HepG2 (cell line): ENCODE measurements at regions not wholly inside any gene's neighbourhood (a gene's known extent, or its start where the extent isn't known, plus 50 kb on each side); places are given as distances from the start of the nearest gene placed in this dataset.

Source experiments
- CBX1 ChIP-seq: IDR thresholded peaks from one replicate; pipeline ENCODE4 v1.6.1; 2016; ENCODE audit warnings: antibody characterized with exemption, low read depth
- CENPT ChIP-seq: sonication (generic); formaldehyde crosslinking; IDR thresholded peaks from 2 replicates; pipeline ENCODE4 v1.8.0; 2022; ENCODE audit warnings: low read depth, mild to moderate bottlenecking, moderate library complexity, missing genetic modification reagents
- GFI1 ChIP-seq: sonication (generic); formaldehyde crosslinking; IDR thresholded peaks from 2 replicates; pipeline ENCODE4 v1.5.0; 2020; ENCODE audit warnings: missing genetic modification reagents, mild to moderate bottlenecking, borderline replicate concordance
- JDP2 ChIP-seq: sonication (generic); formaldehyde crosslinking; IDR thresholded peaks from 2 replicates; pipeline ENCODE4 v1.8.1; 2022; ENCODE audit warnings: missing genetic modification reagents, borderline replicate concordance
- KLF11 ChIP-seq: IDR thresholded peaks from 2 replicates; pipeline ENCODE4 v1.6.1; 2016; ENCODE audit warnings: missing compliant biosample characterization
- NFE2 ChIP-seq: sonication (generic); formaldehyde crosslinking; IDR thresholded peaks from 2 replicates; pipeline ENCODE4 v1.4.0; 2020; ENCODE audit warnings: missing genetic modification reagents
- ZFP37 ChIP-seq: sonication (generic); formaldehyde crosslinking; IDR thresholded peaks from 2 replicates; pipeline ENCODE4 v1.4.0; 2020; ENCODE audit warnings: missing genetic modification reagents, borderline replicate concordance
- ZIK1 ChIP-seq: sonication (generic); formaldehyde crosslinking; IDR thresholded peaks from 2 replicates; pipeline ENCODE4 v1.5.0; 2020; ENCODE audit warnings: mild to moderate bottlenecking, low read depth, missing genetic modification reagents, borderline replicate concordance
- ZKSCAN1 ChIP-seq: fragments of 150-350 bp; IDR thresholded peaks from 2 replicates; pipeline ENCODE4 v1.6.1; 2014; ENCODE audit warnings: low read length
- ZNF225 ChIP-seq: sonication (generic); formaldehyde crosslinking; IDR thresholded peaks from 2 replicates; pipeline ENCODE4 v1.4.0; 2020; ENCODE audit warnings: mild to moderate bottlenecking, missing genetic modification reagents
- ZNF256 ChIP-seq: sonication (generic); formaldehyde crosslinking; conservative IDR thresholded peaks from 2 replicates; pipeline ENCODE4 v1.4.0; 2020; ENCODE audit warnings: missing genetic modification reagents
- ZNF841 ChIP-seq: sonication (generic); formaldehyde crosslinking; IDR thresholded peaks from 2 replicates; pipeline ENCODE4 v1.8.1; 2023; ENCODE audit warnings: missing genetic modification reagents, borderline replicate concordance
- ZSCAN9 ChIP-seq: IDR thresholded peaks from 2 replicates; pipeline ENCODE4 v1.6.1; 2016; ENCODE audit warnings: borderline replicate concordance
- ZZZ3 ChIP-seq: sonication (generic); formaldehyde crosslinking; IDR thresholded peaks from 2 replicates; pipeline ENCODE4 v1.4.0; 2020; ENCODE audit warnings: missing genetic modification reagents, mild to moderate bottlenecking, borderline replicate concordance
- TF ChIP-seq, protein P1 (sequence below): sonication (generic); formaldehyde crosslinking; IDR thresholded peaks from 2 replicates; pipeline ENCODE4 v1.5.1; 2020; ENCODE audit warnings: mild to moderate bottlenecking, missing genetic modification reagents, borderline replicate concordance
- TF ChIP-seq, protein P2 (sequence below): IDR thresholded peaks from 2 replicates; pipeline ENCODE4 v1.6.1; 2016; ENCODE audit warnings: missing genetic modification reagents, missing compliant biosample characterization
- TF ChIP-seq, protein P3 (sequence below): IDR thresholded peaks from 2 replicates; pipeline ENCODE4 v1.6.1; 2016; ENCODE audit warnings: missing biosample characterization, missing genetic modification reagents, low read depth
- TF ChIP-seq, protein P4 (sequence below): sonication (generic); formaldehyde crosslinking; conservative IDR thresholded peaks from 2 replicates; pipeline ENCODE4 v1.5.0; 2020; ENCODE audit warnings: missing genetic modification reagents
- TF ChIP-seq, protein P5 (sequence below): sonication (generic); formaldehyde crosslinking; IDR thresholded peaks from 2 replicates; pipeline ENCODE4 v1.5.1; 2020; ENCODE audit warnings: missing genetic modification reagents, mild to moderate bottlenecking, borderline replicate concordance

DNA sequence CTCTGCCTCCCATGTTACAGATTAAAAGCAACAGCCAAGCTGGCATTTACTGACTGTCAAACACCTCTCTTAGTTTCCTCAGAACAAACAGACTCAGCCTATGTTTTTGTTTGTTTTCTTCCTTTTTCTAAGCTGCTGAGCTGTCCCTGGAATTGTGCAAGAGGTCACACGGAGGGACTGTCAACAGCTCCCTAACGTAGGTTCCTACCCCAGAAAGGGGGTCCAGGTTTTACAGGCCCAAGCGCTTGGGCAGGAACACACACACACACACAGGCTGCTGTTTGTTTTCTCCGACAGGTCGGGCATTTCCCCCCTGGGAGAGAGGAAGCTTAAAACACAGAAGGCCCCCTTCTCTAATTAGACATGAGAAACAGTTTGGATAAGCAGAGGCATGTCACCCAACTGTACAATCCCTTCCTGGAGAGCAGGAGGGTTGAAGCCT, 739.6 kb upstream of the TBX3 start (continued):
- TF ChIP-seq, protein P1, sequence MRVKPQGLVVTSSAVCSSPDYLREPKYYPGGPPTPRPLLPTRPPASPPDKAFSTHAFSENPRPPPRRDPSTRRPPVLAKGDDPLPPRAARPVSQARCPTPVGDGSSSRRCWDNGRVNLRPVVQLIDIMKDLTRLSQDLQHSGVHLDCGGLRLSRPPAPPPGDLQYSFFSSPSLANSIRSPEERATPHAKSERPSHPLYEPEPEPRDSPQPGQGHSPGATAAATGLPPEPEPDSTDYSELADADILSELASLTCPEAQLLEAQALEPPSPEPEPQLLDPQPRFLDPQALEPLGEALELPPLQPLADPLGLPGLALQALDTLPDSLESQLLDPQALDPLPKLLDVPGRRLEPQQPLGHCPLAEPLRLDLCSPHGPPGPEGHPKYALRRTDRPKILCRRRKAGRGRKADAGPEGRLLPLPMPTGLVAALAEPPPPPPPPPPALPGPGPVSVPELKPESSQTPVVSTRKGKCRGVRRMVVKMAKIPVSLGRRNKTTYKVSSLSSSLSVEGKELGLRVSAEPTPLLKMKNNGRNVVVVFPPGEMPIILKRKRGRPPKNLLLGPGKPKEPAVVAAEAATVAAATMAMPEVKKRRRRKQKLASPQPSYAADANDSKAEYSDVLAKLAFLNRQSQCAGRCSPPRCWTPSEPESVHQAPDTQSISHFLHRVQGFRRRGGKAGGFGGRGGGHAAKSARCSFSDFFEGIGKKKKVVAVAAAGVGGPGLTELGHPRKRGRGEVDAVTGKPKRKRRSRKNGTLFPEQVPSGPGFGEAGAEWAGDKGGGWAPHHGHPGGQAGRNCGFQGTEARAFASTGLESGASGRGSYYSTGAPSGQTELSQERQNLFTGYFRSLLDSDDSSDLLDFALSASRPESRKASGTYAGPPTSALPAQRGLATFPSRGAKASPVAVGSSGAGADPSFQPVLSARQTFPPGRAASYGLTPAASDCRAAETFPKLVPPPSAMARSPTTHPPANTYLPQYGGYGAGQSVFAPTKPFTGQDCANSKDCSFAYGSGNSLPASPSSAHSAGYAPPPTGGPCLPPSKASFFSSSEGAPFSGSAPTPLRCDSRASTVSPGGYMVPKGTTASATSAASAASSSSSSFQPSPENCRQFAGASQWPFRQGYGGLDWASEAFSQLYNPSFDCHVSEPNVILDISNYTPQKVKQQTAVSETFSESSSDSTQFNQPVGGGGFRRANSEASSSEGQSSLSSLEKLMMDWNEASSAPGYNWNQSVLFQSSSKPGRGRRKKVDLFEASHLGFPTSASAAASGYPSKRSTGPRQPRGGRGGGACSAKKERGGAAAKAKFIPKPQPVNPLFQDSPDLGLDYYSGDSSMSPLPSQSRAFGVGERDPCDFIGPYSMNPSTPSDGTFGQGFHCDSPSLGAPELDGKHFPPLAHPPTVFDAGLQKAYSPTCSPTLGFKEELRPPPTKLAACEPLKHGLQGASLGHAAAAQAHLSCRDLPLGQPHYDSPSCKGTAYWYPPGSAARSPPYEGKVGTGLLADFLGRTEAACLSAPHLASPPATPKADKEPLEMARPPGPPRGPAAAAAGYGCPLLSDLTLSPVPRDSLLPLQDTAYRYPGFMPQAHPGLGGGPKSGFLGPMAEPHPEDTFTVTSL, result peak; percentile 99; the same call in 1 of the 2 replicates
- TF ChIP-seq, protein P2, sequence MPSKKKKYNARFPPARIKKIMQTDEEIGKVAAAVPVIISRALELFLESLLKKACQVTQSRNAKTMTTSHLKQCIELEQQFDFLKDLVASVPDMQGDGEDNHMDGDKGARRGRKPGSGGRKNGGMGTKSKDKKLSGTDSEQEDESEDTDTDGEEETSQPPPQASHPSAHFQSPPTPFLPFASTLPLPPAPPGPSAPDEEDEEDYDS, result peak; percentile 89
- TF ChIP-seq ZNF841 (CRISPR knock-in tag) (no peak), CENPT (CRISPR knock-in tag) (no peak), NFE2 (CRISPR knock-in tag) (no peak), CBX1 (no peak), ZSCAN9 (peak; percentile 93; the same call in 1 of the 2 replicates), ZZZ3 (CRISPR knock-in tag) (no peak), JDP2 (CRISPR knock-in tag) (peak; percentile 74; the same call in 1 of the 2 replicates), GFI1 (CRISPR knock-in tag) (peak; percentile 95), KLF11 (peak; percentile 82; the same call in 1 of the 2 replicates), ZKSCAN1 (no peak), ZFP37 (CRISPR knock-in tag) (0 out of 2 replicates have a peak, but pooled peaks have one; percentile 76), ZNF256 (CRISPR knock-in tag) (0 out of 2 replicates have a peak, but pooled peaks have one; percentile 37), ZNF225 (no peak; the same call in 1 of the 2 replicates), ZIK1 (CRISPR knock-in tag) (no peak)
- TF ChIP-seq, protein P3, sequence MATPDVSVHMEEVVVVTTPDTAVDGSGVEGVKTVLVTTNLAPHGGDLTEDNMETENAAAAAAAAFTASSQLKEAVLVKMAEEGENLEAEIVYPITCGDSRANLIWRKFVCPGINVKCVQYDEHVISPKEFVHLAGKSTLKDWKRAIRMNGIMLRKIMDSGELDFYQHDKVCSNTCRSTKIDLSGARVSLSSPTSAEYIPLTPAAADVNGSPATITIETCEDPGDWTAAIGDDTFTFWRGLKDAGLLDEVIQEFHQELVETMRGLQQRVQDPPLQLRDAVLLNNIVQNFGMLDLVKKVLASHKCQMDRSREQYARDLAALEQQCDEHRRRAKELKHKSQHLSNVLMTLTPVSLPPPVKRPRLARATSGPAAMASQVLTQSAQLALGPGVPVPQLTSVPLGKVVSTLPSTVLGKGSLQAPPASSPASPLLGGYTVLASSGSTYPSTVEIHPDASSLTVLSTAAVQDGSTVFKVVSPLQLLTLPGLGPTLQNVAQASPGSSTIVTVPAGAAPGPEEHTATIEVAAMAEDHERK (CRISPR knock-in tag), result 0 out of 2 replicates have a peak, but pooled peaks have one; percentile 44
- TF ChIP-seq, protein P4, sequence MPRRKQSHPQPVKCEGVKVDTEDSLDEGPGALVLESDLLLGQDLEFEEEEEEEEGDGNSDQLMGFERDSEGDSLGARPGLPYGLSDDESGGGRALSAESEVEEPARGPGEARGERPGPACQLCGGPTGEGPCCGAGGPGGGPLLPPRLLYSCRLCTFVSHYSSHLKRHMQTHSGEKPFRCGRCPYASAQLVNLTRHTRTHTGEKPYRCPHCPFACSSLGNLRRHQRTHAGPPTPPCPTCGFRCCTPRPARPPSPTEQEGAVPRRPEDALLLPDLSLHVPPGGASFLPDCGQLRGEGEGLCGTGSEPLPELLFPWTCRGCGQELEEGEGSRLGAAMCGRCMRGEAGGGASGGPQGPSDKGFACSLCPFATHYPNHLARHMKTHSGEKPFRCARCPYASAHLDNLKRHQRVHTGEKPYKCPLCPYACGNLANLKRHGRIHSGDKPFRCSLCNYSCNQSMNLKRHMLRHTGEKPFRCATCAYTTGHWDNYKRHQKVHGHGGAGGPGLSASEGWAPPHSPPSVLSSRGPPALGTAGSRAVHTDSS (CRISPR knock-in tag), result no peak
- TF ChIP-seq, protein P5, sequence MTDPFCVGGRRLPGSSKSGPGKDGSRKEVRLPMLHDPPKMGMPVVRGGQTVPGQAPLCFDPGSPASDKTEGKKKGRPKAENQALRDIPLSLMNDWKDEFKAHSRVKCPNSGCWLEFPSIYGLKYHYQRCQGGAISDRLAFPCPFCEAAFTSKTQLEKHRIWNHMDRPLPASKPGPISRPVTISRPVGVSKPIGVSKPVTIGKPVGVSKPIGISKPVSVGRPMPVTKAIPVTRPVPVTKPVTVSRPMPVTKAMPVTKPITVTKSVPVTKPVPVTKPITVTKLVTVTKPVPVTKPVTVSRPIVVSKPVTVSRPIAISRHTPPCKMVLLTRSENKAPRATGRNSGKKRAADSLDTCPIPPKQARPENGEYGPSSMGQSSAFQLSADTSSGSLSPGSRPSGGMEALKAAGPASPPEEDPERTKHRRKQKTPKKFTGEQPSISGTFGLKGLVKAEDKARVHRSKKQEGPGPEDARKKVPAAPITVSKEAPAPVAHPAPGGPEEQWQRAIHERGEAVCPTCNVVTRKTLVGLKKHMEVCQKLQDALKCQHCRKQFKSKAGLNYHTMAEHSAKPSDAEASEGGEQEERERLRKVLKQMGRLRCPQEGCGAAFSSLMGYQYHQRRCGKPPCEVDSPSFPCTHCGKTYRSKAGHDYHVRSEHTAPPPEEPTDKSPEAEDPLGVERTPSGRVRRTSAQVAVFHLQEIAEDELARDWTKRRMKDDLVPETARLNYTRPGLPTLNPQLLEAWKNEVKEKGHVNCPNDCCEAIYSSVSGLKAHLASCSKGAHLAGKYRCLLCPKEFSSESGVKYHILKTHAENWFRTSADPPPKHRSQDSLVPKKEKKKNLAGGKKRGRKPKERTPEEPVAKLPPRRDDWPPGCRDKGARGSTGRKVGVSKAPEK, result peak; percentile 92; the same call in 1 of the 2 replicates
